Tibial artery (tissue), 4 donors: ENCODE measurements at regions not wholly inside any gene's neighbourhood (a gene's known extent, or its start where the extent isn't known, plus 50 kb on each side); places are given as distances from the start of the nearest gene placed in this dataset.

Source experiments
- DNase-seq, 2 donors: peaks; one replicate each; pipeline ENCODE4 v3.0.0-alpha.2; 2019
- H3K27ac ChIP-seq, 2 donors: fragments of 200-600 bp; sonication (generic) in 1 of 2; 1 replicate in 1 of 2; 2 replicates in 1 of 2; pipeline ENCODE4 v1.5.1; 2018 to 2019; ENCODE audit warnings: mild to moderate bottlenecking in 1 of 2
- H3K27me3 ChIP-seq, 2 donors: fragments of 200-600 bp; sonication (generic) in 1 of 2; one replicate each; pipeline versions ENCODE4 v1.5.1 to v1.6.0; 2016 to 2019
- H3K36me3 ChIP-seq, 3 donors: fragments of 200-600 bp; sonication (generic) in 2 of 3; one replicate each; pipeline ENCODE4 v1.5.1; 2016 to 2019; ENCODE audit warnings: mild to moderate bottlenecking in 2 of 3
- H3K4me1 ChIP-seq, 4 donors: fragments of 200-600 bp; sonication (generic) in 2 of 4; 1 replicate in 3 of 4; 2 replicates in 1 of 4; pipeline ENCODE4 v1.5.1; 2016 to 2019
- H3K4me3 ChIP-seq, 2 donors: fragments of 200-600 bp; sonication (generic) in 1 of 2; 1 replicate in 1 of 2; 2 replicates in 1 of 2; pipeline ENCODE4 v1.5.1; 2018 to 2019; ENCODE audit warnings: mild to moderate bottlenecking in 2 of 2
- H3K9me3 ChIP-seq, 3 donors: fragments of 200-600 bp; sonication (generic) in 1 of 3; one replicate each; pipeline ENCODE4 v1.5.1; 2016 to 2019
- CTCF ChIP-seq, 2 experiments: fragments of 200-600 bp in 1 of 2; fragments of 450-650 bp in 1 of 2; IDR thresholded peaks; one replicate each; pipeline ENCODE4 v1.5.1; 2017 to 2019; ENCODE audit warnings: antibody characterized with exemption in 2 of 2, mild to moderate bottlenecking in 1 of 2, moderate library complexity in 1 of 2
- intact Hi-C: fragments of 100-400 bp; cut with DNase I; formaldehyde crosslinking; loops from one replicate; pipeline ENCODE4 v1.15.0; 2023; ENCODE audit warnings: low total_unique reads

GRCh38 chr2:8009010-8009597 is 672.8 kb upstream of the ID2 start:
- intact Hi-C loops: no loop called here
- Histone ChIP-seq H3K9me3 (no peaks in the 10 kb centered on the region), H3K36me3 (no peaks in the 10 kb centered on the region), H3K4me3 (no peak overlapping the region), H3K27ac (no peak overlapping the region), H3K4me1 (peaks cover 0 to 11% (median 4%) of the 10 kb centered on the region in 4 donors), H3K27me3 (no peaks in the 10 kb centered on the region)
- DNase-seq: no peak
- TF ChIP-seq CTCF (IDR thresholded peaks at IDR 0.05): no peak

- H3K27me3 ChIP-seq: no peaks in the 10 kb centered on the region
These were observed 665.8 kb upstream of the ID2 start for GRCh38 chr2:8015848-8016600.

GRCh38 chr2:8016688-8017087 is 665.2 kb upstream of the ID2 start:
- no peak for DNase-seq
- Histone ChIP-seq H3K27me3 (no peaks in the 10 kb centered on the region), H3K4me3 (no peak overlapping the region), H3K36me3 (no peaks in the 10 kb centered on the region), H3K9me3 (no peaks in the 10 kb centered on the region), H3K27ac (no peak overlapping the region), H3K4me1 (no peaks in the 10 kb centered on the region)
- TF ChIP-seq CTCF (IDR thresholded peaks at IDR 0.05): no peak
- intact Hi-C loops: no loop called here

More at GRCh38 chr2:8015848-8016600, 665.8 kb upstream of the ID2 start:
- no peaks in the 10 kb centered on the region for H3K4me1 ChIP-seq
- intact Hi-C loops: no loop called here
- H3K9me3 ChIP-seq: no peaks in the 10 kb centered on the region
- no peaks in the 10 kb centered on the region for H3K36me3 ChIP-seq
- no peak overlapping the region for H3K27ac ChIP-seq
- no peak for TF ChIP-seq CTCF (IDR thresholded peaks at IDR 0.05)
- H3K4me3 ChIP-seq: no peak overlapping the region
- DNase-seq: no peak

- TF ChIP-seq CTCF (IDR thresholded peaks at IDR 0.05): no peak
- H3K36me3 ChIP-seq: no peaks in the 10 kb centered on the region
- no peak overlapping the region for H3K27ac ChIP-seq
- H3K27me3 ChIP-seq: no peaks in the 10 kb centered on the region
- no peaks in the 10 kb centered on the region for H3K4me1 ChIP-seq
- no peak overlapping the region for H3K4me3 ChIP-seq
- intact Hi-C loops: no loop called here
- no peaks in the 10 kb centered on the region for H3K9me3 ChIP-seq
- DNase-seq: no peak
These were observed 662.9 kb upstream of the ID2 start for GRCh38 chr2:8018956-8019355.

GRCh38 chr2:8019934-8020333 is 661.9 kb upstream of the ID2 start:
- no peaks in the 10 kb centered on the region for H3K36me3 ChIP-seq
- no peaks in the 10 kb centered on the region for H3K4me1 ChIP-seq
- H3K4me3 ChIP-seq: no peak overlapping the region
- H3K9me3 ChIP-seq: no peaks in the 10 kb centered on the region
- H3K27ac ChIP-seq: no peak overlapping the region
- intact Hi-C loops: no loop called here
- no peaks in the 10 kb centered on the region for H3K27me3 ChIP-seq
- no peak for DNase-seq
- TF ChIP-seq CTCF (IDR thresholded peaks at IDR 0.05): no peak
